ENCODE measurements at regions not wholly inside any gene's neighbourhood (a gene's known extent, or its start where the extent isn't known, plus 50 kb on each side); places are given as distances from the start of the nearest gene placed in this dataset.

DNA sequence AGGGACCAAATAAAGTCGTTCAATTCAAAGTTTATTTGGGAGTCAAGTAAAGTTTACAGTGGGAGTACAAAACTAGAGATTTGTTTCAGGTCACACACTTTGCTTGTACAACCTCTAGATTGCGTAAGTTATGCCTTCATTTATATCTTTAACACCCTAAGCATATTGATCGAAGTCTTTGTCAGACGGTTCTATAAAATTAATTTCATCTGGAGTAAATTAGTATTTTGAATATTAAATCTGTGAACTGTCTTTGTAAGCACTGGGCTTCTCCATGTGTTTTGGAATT lies 119.7 kb downstream of the ACAA2 start:
- ATAC-seq (ENCODE audit: insufficient read depth, low read depth), result no peak
- Histone ChIP-seq H3K27me3 (ENCODE audit: insufficient read depth, low read length, poor library complexity) (peaks cover 3% of the 10 kb centered on the region), H3K4me3 (ENCODE audit: low read depth in 1 of 2, low read length in 2 of 2) (no peak overlapping the region), H2AFZ (ENCODE audit: low read depth, low read length) (no peak overlapping the region), H3K4me1 (ENCODE audit: insufficient read depth, low read length) (no peaks in the 10 kb centered on the region), H3K36me3 (ENCODE audit: insufficient read depth, low read length) (no peaks in the 10 kb centered on the region), H3K9ac (ENCODE audit: low read depth, low read length) (no peak overlapping the region), H3K79me2 (ENCODE audit: insufficient read depth, low read length) (no peaks in the 10 kb centered on the region), H3K4me2 (ENCODE audit: insufficient read depth, low read length) (no peak overlapping the region), H4K20me1 (ENCODE audit: insufficient read depth, low read length) (no peaks in the 10 kb centered on the region), H3K9me3 (ENCODE audit: insufficient read depth, low read length, severe bottlenecking) (no peaks in the 10 kb centered on the region), H3K27ac (ENCODE audit: low read length) (no peak overlapping the region)
- DNase-seq, result no peak
- TF ChIP-seq EZH2 (IDR thresholded peaks at IDR 0.05; ENCODE audit: borderline replicate concordance, low read depth, low read length, severe bottlenecking), result no peak
- TF ChIP-seq, protein P1, sequence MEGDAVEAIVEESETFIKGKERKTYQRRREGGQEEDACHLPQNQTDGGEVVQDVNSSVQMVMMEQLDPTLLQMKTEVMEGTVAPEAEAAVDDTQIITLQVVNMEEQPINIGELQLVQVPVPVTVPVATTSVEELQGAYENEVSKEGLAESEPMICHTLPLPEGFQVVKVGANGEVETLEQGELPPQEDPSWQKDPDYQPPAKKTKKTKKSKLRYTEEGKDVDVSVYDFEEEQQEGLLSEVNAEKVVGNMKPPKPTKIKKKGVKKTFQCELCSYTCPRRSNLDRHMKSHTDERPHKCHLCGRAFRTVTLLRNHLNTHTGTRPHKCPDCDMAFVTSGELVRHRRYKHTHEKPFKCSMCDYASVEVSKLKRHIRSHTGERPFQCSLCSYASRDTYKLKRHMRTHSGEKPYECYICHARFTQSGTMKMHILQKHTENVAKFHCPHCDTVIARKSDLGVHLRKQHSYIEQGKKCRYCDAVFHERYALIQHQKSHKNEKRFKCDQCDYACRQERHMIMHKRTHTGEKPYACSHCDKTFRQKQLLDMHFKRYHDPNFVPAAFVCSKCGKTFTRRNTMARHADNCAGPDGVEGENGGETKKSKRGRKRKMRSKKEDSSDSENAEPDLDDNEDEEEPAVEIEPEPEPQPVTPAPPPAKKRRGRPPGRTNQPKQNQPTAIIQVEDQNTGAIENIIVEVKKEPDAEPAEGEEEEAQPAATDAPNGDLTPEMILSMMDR (IDR thresholded peaks at IDR 0.05; ENCODE audit: borderline replicate concordance, extremely low read depth, low read length, poor library complexity, severe bottlenecking), result no peak

DNA sequence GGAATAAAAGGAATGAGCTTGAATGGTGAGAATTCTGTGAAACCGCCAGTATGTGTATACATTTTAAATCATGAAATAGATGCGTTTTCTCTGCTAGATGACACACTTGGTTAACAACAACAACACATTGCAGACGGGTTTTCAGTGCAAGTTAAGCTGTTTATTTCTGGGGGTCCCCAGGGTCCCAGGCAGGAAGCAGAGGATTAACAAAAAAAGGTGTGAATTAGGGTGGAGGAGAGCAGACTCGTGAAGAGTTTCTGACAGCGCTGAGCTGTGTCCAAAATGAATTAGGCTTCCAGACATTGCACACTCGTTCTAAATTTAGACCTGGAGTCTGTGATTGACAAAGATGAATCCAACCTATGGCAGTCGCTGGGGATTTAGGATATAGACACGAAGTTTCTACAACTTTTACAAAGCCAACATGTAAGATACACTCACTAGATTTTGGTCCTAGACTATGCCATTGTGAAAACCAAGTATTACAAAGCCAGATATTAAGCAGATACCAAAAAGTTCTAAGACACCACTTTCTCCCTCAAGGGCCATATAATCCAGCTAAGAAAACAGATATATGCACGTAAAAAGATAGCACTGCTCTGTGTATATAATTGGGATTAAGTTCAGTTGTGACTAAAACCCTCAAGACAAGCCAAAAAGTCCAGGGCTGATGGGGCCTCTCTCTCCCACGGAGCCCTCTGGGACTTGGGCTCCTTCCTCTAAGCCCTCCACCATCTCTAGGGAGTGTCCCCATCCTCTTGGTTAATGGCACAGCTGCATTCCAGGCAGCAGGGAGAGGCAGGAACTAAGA lies 120.2 kb downstream of the ACAA2 start:
- Histone ChIP-seq H4K20me1 (ENCODE audit: insufficient read depth, low read length) (no peaks in the 10 kb centered on the region), H3K27ac (ENCODE audit: low read length) (no peak overlapping the region)
- TF ChIP-seq, protein P1 (IDR thresholded peaks at IDR 0.05; ENCODE audit: borderline replicate concordance, extremely low read depth, low read length, poor library complexity, severe bottlenecking), result no peak
- TF ChIP-seq EZH2 (IDR thresholded peaks at IDR 0.05; ENCODE audit: borderline replicate concordance, low read depth, low read length, severe bottlenecking), result no peak

DNA sequence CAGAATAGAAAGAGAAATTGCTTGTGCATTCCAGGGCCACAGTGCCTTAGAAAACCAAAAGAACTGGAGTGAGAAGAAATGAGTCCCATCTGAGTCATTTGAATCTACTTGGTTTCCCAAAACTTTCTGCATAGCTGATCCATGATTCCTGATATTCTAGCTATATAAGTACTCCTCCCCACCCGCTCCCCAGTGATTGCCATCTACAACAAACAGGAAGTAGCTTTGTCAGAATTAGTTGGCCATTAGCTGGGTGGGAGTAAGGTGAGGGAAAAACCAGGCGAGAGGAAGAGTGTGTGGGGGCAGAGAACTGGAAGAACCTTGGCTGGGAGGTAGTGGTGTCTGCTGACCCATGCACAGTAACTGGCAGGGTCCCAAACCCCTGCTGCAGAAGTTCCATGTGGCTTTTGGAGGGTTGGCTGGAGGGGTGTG lies 122.1 kb downstream of the ACAA2 start:
- Histone ChIP-seq H3K36me3 (ENCODE audit: insufficient read depth, low read length) (no peaks in the 10 kb centered on the region), H3K27me3 (ENCODE audit: insufficient read depth, low read length, poor library complexity) (peaks cover 2% of the 10 kb centered on the region), H3K4me2 (ENCODE audit: insufficient read depth, low read length) (no peak overlapping the region), H2AFZ (ENCODE audit: low read depth, low read length) (no peak overlapping the region), H3K4me3 (ENCODE audit: low read depth in 1 of 2, low read length in 2 of 2) (no peak overlapping the region), H3K9ac (ENCODE audit: low read depth, low read length) (no peak overlapping the region), H3K9me3 (ENCODE audit: insufficient read depth, low read length, severe bottlenecking) (no peaks in the 10 kb centered on the region), H3K27ac (ENCODE audit: low read length) (no peak overlapping the region), H3K79me2 (ENCODE audit: insufficient read depth, low read length) (no peaks in the 10 kb centered on the region), H4K20me1 (ENCODE audit: insufficient read depth, low read length) (no peaks in the 10 kb centered on the region), H3K4me1 (ENCODE audit: insufficient read depth, low read length) (no peaks in the 10 kb centered on the region)
- DNase-seq (no peak), ATAC-seq (ENCODE audit: insufficient read depth, low read depth) (no peak)
- TF ChIP-seq EZH2 (IDR thresholded peaks at IDR 0.05; ENCODE audit: borderline replicate concordance, low read depth, low read length, severe bottlenecking), result no peak
- TF ChIP-seq, protein P1 (IDR thresholded peaks at IDR 0.05; ENCODE audit: borderline replicate concordance, extremely low read depth, low read length, poor library complexity, severe bottlenecking), result no peak

More for the DNA sequence above, 120.2 kb downstream of the ACAA2 start:
- H3K79me2 ChIP-seq (ENCODE audit: insufficient read depth, low read length), result no peaks in the 10 kb centered on the region
- H3K36me3 ChIP-seq (ENCODE audit: insufficient read depth, low read length), result no peaks in the 10 kb centered on the region
- H3K27me3 ChIP-seq (ENCODE audit: insufficient read depth, low read length, poor library complexity), result no peaks in the 10 kb centered on the region
- DNase-seq (no peak), ATAC-seq (ENCODE audit: insufficient read depth, low read depth) (no peak)
- no peaks in the 10 kb centered on the region for H3K9me3 ChIP-seq (ENCODE audit: insufficient read depth, low read length, severe bottlenecking)
- no peaks in the 10 kb centered on the region for H3K4me1 ChIP-seq (ENCODE audit: insufficient read depth, low read length)
- H3K4me2 ChIP-seq (ENCODE audit: insufficient read depth, low read length), result no peak overlapping the region
- no peak overlapping the region for H3K4me3 ChIP-seq (ENCODE audit: low read depth in 1 of 2, low read length in 2 of 2)
- no peak overlapping the region for H3K9ac ChIP-seq (ENCODE audit: low read depth, low read length)
- H2AFZ ChIP-seq (ENCODE audit: low read depth, low read length), result no peak overlapping the region
